ENCODE measurements at regions not wholly inside any gene's neighbourhood (a gene's known extent, or its start where the extent isn't known, plus 50 kb on each side); places are given as distances from the start of the nearest gene placed in this dataset.

GRCh38 chr1:72540674-72541073 is 258.3 kb upstream of the NEGR1 start:
- no peak overlapping the region for H3K4me2 ChIP-seq (ENCODE audit: low read length)
- no peak overlapping the region for H3K27ac ChIP-seq (ENCODE audit: low read depth, low read length)
- H3K79me2 ChIP-seq (ENCODE audit: control insufficient read depth, insufficient read depth, low read length), result no peaks in the 10 kb centered on the region
- H2AK5ac ChIP-seq (ENCODE audit: low read length), result no peak overlapping the region
- no peak overlapping the region for H4K5ac ChIP-seq (ENCODE audit: low read length)
- no peak overlapping the region for H2BK120ac ChIP-seq (ENCODE audit: low read depth, low read length)
- no peaks in the 10 kb centered on the region for H3K79me1 ChIP-seq (ENCODE audit: low read length)
- H3K9ac ChIP-seq (ENCODE audit: low read length), result no peak overlapping the region
- H3K27me3 ChIP-seq (ENCODE audit: insufficient read depth, low read length, poor library complexity), result no peaks in the 10 kb centered on the region
- H3K4me3 ChIP-seq (ENCODE audit: low read length), result no peak overlapping the region
- no peak overlapping the region for H3K56ac ChIP-seq (ENCODE audit: low read length)
- WGBS (ENCODE audit: extremely low coverage, insufficient coverage, low lambda C conversion rate), result no CpG with 5 or more reads among the region's 4 CpGs
- no peak overlapping the region for H3K18ac ChIP-seq (ENCODE audit: low read length)
- no peak overlapping the region for H3K4ac ChIP-seq (ENCODE audit: low read depth, low read length)
- H2BK15ac ChIP-seq (replicated peaks; ENCODE audit: low read depth), result no peak overlapping the region
- no peak overlapping the region for H4K8ac ChIP-seq (ENCODE audit: low read depth, low read length)
- no peak for DNase-seq
- no peaks in the 10 kb centered on the region for H3K4me1 ChIP-seq (ENCODE audit: control insufficient read depth, low read depth, low read length)
- no peaks in the 10 kb centered on the region for H3K36me3 ChIP-seq (ENCODE audit: control insufficient read depth, insufficient read depth, low read length)
- H3K23ac ChIP-seq (ENCODE audit: low read length), result no peak overlapping the region
- H2BK5ac ChIP-seq (ENCODE audit: low read length), result no peak overlapping the region

- Histone ChIP-seq H3K9ac (ENCODE audit: low read length) (no peak overlapping the region), H4K5ac (ENCODE audit: low read length) (no peak overlapping the region), H3K4me1 (ENCODE audit: control insufficient read depth, low read depth, low read length) (no peaks in the 10 kb centered on the region), H2BK120ac (ENCODE audit: low read depth, low read length) (no peak overlapping the region), H3K27ac (ENCODE audit: low read depth, low read length) (no peak overlapping the region), H3K36me3 (ENCODE audit: control insufficient read depth, insufficient read depth, low read length) (no peaks in the 10 kb centered on the region), H2AK5ac (ENCODE audit: low read length) (no peak overlapping the region), H3K23ac (ENCODE audit: low read length) (no peak overlapping the region), H3K4me3 (ENCODE audit: low read length) (no peak overlapping the region), H4K8ac (ENCODE audit: low read depth, low read length) (no peak overlapping the region), H2BK5ac (ENCODE audit: low read length) (no peak overlapping the region), H3K4me2 (ENCODE audit: low read length) (no peak overlapping the region), H3K4ac (ENCODE audit: low read depth, low read length) (no peak overlapping the region), H3K27me3 (ENCODE audit: insufficient read depth, low read length, poor library complexity) (no peaks in the 10 kb centered on the region), H3K18ac (ENCODE audit: low read length) (no peak overlapping the region), H3K79me1 (ENCODE audit: low read length) (no peaks in the 10 kb centered on the region), H3K79me2 (ENCODE audit: control insufficient read depth, insufficient read depth, low read length) (no peaks in the 10 kb centered on the region), H3K56ac (ENCODE audit: low read length) (no peak overlapping the region), H2BK15ac (replicated peaks; ENCODE audit: low read depth) (no peak overlapping the region)
- DNase-seq, result no peak
- WGBS (ENCODE audit: extremely low coverage, insufficient coverage, low lambda C conversion rate), result no CpG with 5 or more reads among the region's 2 CpGs
Measured at GRCh38 chr1:72535470-72535869, 253.1 kb upstream of the NEGR1 start.

GRCh38 chr1:72530646-72531045 is 248.3 kb upstream of the NEGR1 start:
- WGBS (ENCODE audit: extremely low coverage, insufficient coverage, low lambda C conversion rate), result no CpG with 5 or more reads among the region's 1 CpG
- Histone ChIP-seq H2AK5ac (ENCODE audit: low read length) (no peak overlapping the region), H3K79me2 (ENCODE audit: control insufficient read depth, insufficient read depth, low read length) (no peaks in the 10 kb centered on the region), H3K79me1 (ENCODE audit: low read length) (no peaks in the 10 kb centered on the region), H2BK120ac (ENCODE audit: low read depth, low read length) (no peak overlapping the region), H3K36me3 (ENCODE audit: control insufficient read depth, insufficient read depth, low read length) (no peaks in the 10 kb centered on the region), H2BK5ac (ENCODE audit: low read length) (no peak overlapping the region), H3K4ac (ENCODE audit: low read depth, low read length) (no peak overlapping the region), H3K9ac (ENCODE audit: low read length) (no peak overlapping the region), H3K4me2 (ENCODE audit: low read length) (no peak overlapping the region), H3K56ac (ENCODE audit: low read length) (no peak overlapping the region), H3K4me3 (ENCODE audit: low read length) (no peak overlapping the region), H3K27me3 (ENCODE audit: insufficient read depth, low read length, poor library complexity) (no peaks in the 10 kb centered on the region), H3K4me1 (ENCODE audit: control insufficient read depth, low read depth, low read length) (no peaks in the 10 kb centered on the region), H2BK15ac (replicated peaks; ENCODE audit: low read depth) (no peak overlapping the region), H4K8ac (ENCODE audit: low read depth, low read length) (no peak overlapping the region), H4K5ac (ENCODE audit: low read length) (no peak overlapping the region), H3K18ac (ENCODE audit: low read length) (no peak overlapping the region), H3K27ac (ENCODE audit: low read depth, low read length) (no peak overlapping the region), H3K23ac (ENCODE audit: low read length) (no peak overlapping the region)
- no peak for DNase-seq

- Histone ChIP-seq H2BK5ac (ENCODE audit: low read length) (no peak overlapping the region), H3K36me3 (ENCODE audit: control insufficient read depth, insufficient read depth, low read length) (no peaks in the 10 kb centered on the region), H3K4me3 (ENCODE audit: low read length) (no peak overlapping the region), H3K4me2 (ENCODE audit: low read length) (no peak overlapping the region), H3K4ac (ENCODE audit: low read depth, low read length) (no peak overlapping the region), H2BK120ac (ENCODE audit: low read depth, low read length) (no peak overlapping the region), H3K27ac (ENCODE audit: low read depth, low read length) (no peak overlapping the region), H3K4me1 (ENCODE audit: control insufficient read depth, low read depth, low read length) (no peaks in the 10 kb centered on the region), H3K79me1 (ENCODE audit: low read length) (no peaks in the 10 kb centered on the region), H2AK5ac (ENCODE audit: low read length) (no peak overlapping the region), H3K56ac (ENCODE audit: low read length) (no peak overlapping the region), H2BK15ac (replicated peaks; ENCODE audit: low read depth) (no peak overlapping the region), H4K8ac (ENCODE audit: low read depth, low read length) (no peak overlapping the region), H3K9ac (ENCODE audit: low read length) (no peak overlapping the region), H3K18ac (ENCODE audit: low read length) (no peak overlapping the region), H4K5ac (ENCODE audit: low read length) (no peak overlapping the region), H3K27me3 (ENCODE audit: insufficient read depth, low read length, poor library complexity) (no peaks in the 10 kb centered on the region), H3K79me2 (ENCODE audit: control insufficient read depth, insufficient read depth, low read length) (no peaks in the 10 kb centered on the region), H3K23ac (ENCODE audit: low read length) (no peak overlapping the region)
- no peak for DNase-seq
- no CpG with 5 or more reads among the region's 4 CpGs for WGBS (ENCODE audit: extremely low coverage, insufficient coverage, low lambda C conversion rate)
Measured at GRCh38 chr1:72526926-72527325, 244.6 kb upstream of the NEGR1 start.

GRCh38 chr1:72524021-72524420 is 241.7 kb upstream of the NEGR1 start:
- no peak for DNase-seq
- Histone ChIP-seq H3K4me2 (ENCODE audit: low read length) (no peak overlapping the region), H3K4me3 (ENCODE audit: low read length) (no peak overlapping the region), H3K36me3 (ENCODE audit: control insufficient read depth, insufficient read depth, low read length) (no peaks in the 10 kb centered on the region), H3K4me1 (ENCODE audit: control insufficient read depth, low read depth, low read length) (no peaks in the 10 kb centered on the region), H2BK120ac (ENCODE audit: low read depth, low read length) (no peak overlapping the region), H3K79me1 (ENCODE audit: low read length) (no peaks in the 10 kb centered on the region), H3K27ac (ENCODE audit: low read depth, low read length) (no peak overlapping the region), H3K18ac (ENCODE audit: low read length) (no peak overlapping the region), H3K23ac (ENCODE audit: low read length) (no peak overlapping the region), H4K5ac (ENCODE audit: low read length) (no peak overlapping the region), H4K8ac (ENCODE audit: low read depth, low read length) (no peak overlapping the region), H3K79me2 (ENCODE audit: control insufficient read depth, insufficient read depth, low read length) (no peaks in the 10 kb centered on the region), H3K27me3 (ENCODE audit: insufficient read depth, low read length, poor library complexity) (no peaks in the 10 kb centered on the region), H3K9ac (ENCODE audit: low read length) (no peak overlapping the region), H3K4ac (ENCODE audit: low read depth, low read length) (no peak overlapping the region), H3K56ac (ENCODE audit: low read length) (no peak overlapping the region), H2BK5ac (ENCODE audit: low read length) (no peak overlapping the region), H2BK15ac (replicated peaks; ENCODE audit: low read depth) (no peak overlapping the region), H2AK5ac (ENCODE audit: low read length) (no peak overlapping the region)

- no peak overlapping the region for H4K5ac ChIP-seq (ENCODE audit: low read length)
- no peaks in the 10 kb centered on the region for H3K79me1 ChIP-seq (ENCODE audit: low read length)
- DNase-seq, result no peak
- no peak overlapping the region for H3K4me2 ChIP-seq (ENCODE audit: low read length)
- H3K56ac ChIP-seq (ENCODE audit: low read length), result no peak overlapping the region
- H2BK15ac ChIP-seq (replicated peaks; ENCODE audit: low read depth), result no peak overlapping the region
- no peak overlapping the region for H3K18ac ChIP-seq (ENCODE audit: low read length)
- H3K27ac ChIP-seq (ENCODE audit: low read depth, low read length), result no peak overlapping the region
- H2AK5ac ChIP-seq (ENCODE audit: low read length), result no peak overlapping the region
- H3K36me3 ChIP-seq (ENCODE audit: control insufficient read depth, insufficient read depth, low read length), result no peaks in the 10 kb centered on the region
- no peaks in the 10 kb centered on the region for H3K4me1 ChIP-seq (ENCODE audit: control insufficient read depth, low read depth, low read length)
- no peaks in the 10 kb centered on the region for H3K27me3 ChIP-seq (ENCODE audit: insufficient read depth, low read length, poor library complexity)
- H3K4me3 ChIP-seq (ENCODE audit: low read length), result no peak overlapping the region
- no peak overlapping the region for H2BK120ac ChIP-seq (ENCODE audit: low read depth, low read length)
- no peak overlapping the region for H4K8ac ChIP-seq (ENCODE audit: low read depth, low read length)
- no peaks in the 10 kb centered on the region for H3K79me2 ChIP-seq (ENCODE audit: control insufficient read depth, insufficient read depth, low read length)
- H2BK5ac ChIP-seq (ENCODE audit: low read length), result no peak overlapping the region
- no peak overlapping the region for H3K23ac ChIP-seq (ENCODE audit: low read length)
- no CpG with 5 or more reads among the region's 2 CpGs for WGBS (ENCODE audit: extremely low coverage, insufficient coverage, low lambda C conversion rate)
- H3K4ac ChIP-seq (ENCODE audit: low read depth, low read length), result no peak overlapping the region
- H3K9ac ChIP-seq (ENCODE audit: low read length), result no peak overlapping the region
Measured at GRCh38 chr1:72521659-72522058, 239.3 kb upstream of the NEGR1 start.

Measured in mesendoderm (in vitro differentiated cells).